ENCODE measurements at regions not wholly inside any gene's neighbourhood (a gene's known extent, or its start where the extent isn't known, plus 50 kb on each side); places are given as distances from the start of the nearest gene placed in this dataset.

GRCh38 chr6:6518631-6519427, 69.7 kb upstream of the LY86 start:
- H3K27me3 ChIP-seq (ENCODE audit: control insufficient read depth, insufficient read depth, low read length): peaks cover 4% of the 10 kb centered on the region
- ATAC-seq (no peak), DNase-seq (ENCODE audit: low read depth, low spot score) (no peak)
- TF ChIP-seq POLR2AphosphoS5 (IDR thresholded peaks at IDR 0.05; ENCODE audit: low read depth, low read length) (no peak), REST (IDR thresholded peaks at IDR 0.05; ENCODE audit: insufficient read depth in 1 of 2, low read depth in 2 of 2, low read length in 1 of 2) (no peak), CTCF (IDR thresholded peaks at IDR 0.05) (no peak), SIN3A (IDR thresholded peaks at IDR 0.05; ENCODE audit: borderline replicate concordance, insufficient read depth, low read depth, low read length) (no peak), TCF7L2 (IDR thresholded peaks at IDR 0.05; ENCODE audit: low read depth, low read length) (no peak)
- H3K4me3 ChIP-seq (ENCODE audit: low read depth in 2 of 2, low read length in 2 of 2): no peak overlapping the region
- POLR2A ChIA-PET: no interaction called here
- no peaks in the 10 kb centered on the region for H3K4me1 ChIP-seq (ENCODE audit: control insufficient read depth, insufficient read depth, low read length)
- H3K36me3 ChIP-seq (ENCODE audit: control insufficient read depth, insufficient read depth, low read length): no peaks in the 10 kb centered on the region
- CTCF ChIA-PET: no interaction called here
- no peak overlapping the region for H3K27ac ChIP-seq (ENCODE audit: low read length)
- no peaks in the 10 kb centered on the region for H3K9me3 ChIP-seq (ENCODE audit: control insufficient read depth, insufficient read depth, low read depth, low read length)
- no TSS peak for BruUV-seq (replicated peaks)
- intact Hi-C loops (cut with micrococcal nuclease; ENCODE audit: unreplicated experiment) (no loop called here), in situ Hi-C loops (cut with HindIII; ENCODE audit: low pct_unique_long_range_greater_than_20kb, low sequenced_read_pairs) (no loop called here)

- ChIA-PET CTCF (no interaction called here), POLR2A (no interaction called here)
- H3K27me3 ChIP-seq (ENCODE audit: control insufficient read depth, insufficient read depth, low read length): peaks cover 17% of the 10 kb centered on the region
- BruUV-seq (replicated peaks): no TSS peak
- H3K4me3 ChIP-seq (ENCODE audit: low read depth in 2 of 2, low read length in 2 of 2): no peak overlapping the region
- in situ Hi-C loops (cut with HindIII; ENCODE audit: low pct_unique_long_range_greater_than_20kb, low sequenced_read_pairs): no loop called here
- H3K36me3 ChIP-seq (ENCODE audit: control insufficient read depth, insufficient read depth, low read length): no peaks in the 10 kb centered on the region
- H3K27ac ChIP-seq (ENCODE audit: low read length): no peak overlapping the region
- DNase-seq (ENCODE audit: low read depth, low spot score) (no peak), ATAC-seq (no peak)
- no peaks in the 10 kb centered on the region for H3K9me3 ChIP-seq (ENCODE audit: control insufficient read depth, insufficient read depth, low read depth, low read length)
- no peaks in the 10 kb centered on the region for H3K4me1 ChIP-seq (ENCODE audit: control insufficient read depth, insufficient read depth, low read length)
- TF ChIP-seq CTCF (IDR thresholded peaks at IDR 0.05) (no peak), TCF7L2 (IDR thresholded peaks at IDR 0.05; ENCODE audit: low read depth, low read length) (no peak), POLR2AphosphoS5 (IDR thresholded peaks at IDR 0.05; ENCODE audit: low read depth, low read length) (no peak), SIN3A (IDR thresholded peaks at IDR 0.05; ENCODE audit: borderline replicate concordance, insufficient read depth, low read depth, low read length) (no peak), REST (IDR thresholded peaks at IDR 0.05; ENCODE audit: insufficient read depth in 1 of 2, low read depth in 2 of 2, low read length in 1 of 2) (no peak)
- intact Hi-C loops (cut with micrococcal nuclease; ENCODE audit: unreplicated experiment): no loop called here
Observed at GRCh38 chr6:6521961-6522482, 66.5 kb upstream of the LY86 start.
